Skeletal muscle cell (primary cell): ENCODE measurements at regions not wholly inside any gene's neighbourhood (a gene's known extent, or its start where the extent isn't known, plus 50 kb on each side); places are given as distances from the start of the nearest gene placed in this dataset.

Experiments
- DNase-seq: peaks from one replicate; pipeline ENCODE4 v3.0.0-alpha.2; 2010; ENCODE audit warnings: low read depth
- H3K4me3 ChIP-seq: 2 replicates; pipeline ENCODE4 v1.5.1; 2011; ENCODE audit warnings: low read depth, mild to moderate bottlenecking, control low read depth, low read length, moderate library complexity

GRCh38 chr20:25750765-25751696 is 54.4 kb upstream of the ZNF337 start:
- DNase-seq, result no peak
- peak overlapping the region; percentile 47 for H3K4me3 ChIP-seq

DNA sequence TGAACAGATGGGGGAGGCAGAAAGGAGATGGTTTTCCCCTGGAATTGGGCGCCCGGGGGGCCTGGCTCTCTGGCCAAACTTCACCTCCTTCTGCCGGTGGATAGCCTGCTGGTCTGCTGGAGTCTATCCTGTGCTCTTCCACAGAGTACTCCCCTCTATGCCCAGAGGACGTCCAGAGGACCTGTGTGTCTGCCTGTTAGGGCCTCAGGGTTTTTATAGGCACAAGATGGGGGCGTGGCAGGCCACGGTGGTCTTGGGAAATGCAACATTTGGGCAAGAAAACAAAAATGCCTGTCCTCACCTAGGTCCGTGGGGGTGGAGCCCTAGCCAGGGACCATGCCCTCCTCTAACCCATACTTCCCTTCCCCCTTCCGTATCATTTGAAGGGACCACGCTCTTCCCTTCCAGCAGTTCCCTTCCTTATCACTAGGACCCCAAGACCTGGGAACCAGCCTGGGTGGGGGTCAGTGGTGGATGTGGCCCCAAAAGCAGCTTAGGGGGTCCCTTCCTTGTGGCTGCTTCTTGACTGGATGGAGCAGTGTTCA is 53.6 kb upstream of the ZNF337 start:
- H3K4me3 ChIP-seq, result peak overlapping the region; percentile 47
- no peak for DNase-seq

DNA sequence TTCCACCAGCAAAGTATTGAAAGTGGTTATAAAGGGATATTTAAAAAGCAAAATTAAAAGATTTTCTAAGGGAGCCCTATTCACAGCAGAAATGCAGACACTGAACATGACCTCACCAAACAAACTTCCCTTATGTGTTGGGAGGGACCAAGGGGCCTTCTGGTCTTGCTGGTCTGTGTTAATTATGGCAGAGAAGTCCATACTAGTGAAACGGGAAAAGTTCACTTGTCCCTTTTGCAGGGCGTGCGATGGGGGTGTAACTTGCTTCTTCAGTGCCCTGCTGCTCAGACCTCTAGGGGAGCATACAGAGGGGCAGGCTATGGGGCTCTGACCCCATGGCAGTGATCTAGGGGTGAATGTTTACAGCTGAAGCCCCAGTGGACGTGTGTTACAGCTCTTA is 53.0 kb upstream of the ZNF337 start:
- no peak overlapping the region for H3K4me3 ChIP-seq
- no peak for DNase-seq
